Medulla oblongata (tissue), 1 donor: ENCODE measurements at regions not wholly inside any gene's neighbourhood (a gene's known extent, or its start where the extent isn't known, plus 50 kb on each side); places are given as distances from the start of the nearest gene placed in this dataset.

Experiments
- DNase-seq: peaks from one replicate; pipeline ENCODE4 v3.0.0-alpha.2; 2015; ENCODE audit errors: extremely low spot score

DNA sequence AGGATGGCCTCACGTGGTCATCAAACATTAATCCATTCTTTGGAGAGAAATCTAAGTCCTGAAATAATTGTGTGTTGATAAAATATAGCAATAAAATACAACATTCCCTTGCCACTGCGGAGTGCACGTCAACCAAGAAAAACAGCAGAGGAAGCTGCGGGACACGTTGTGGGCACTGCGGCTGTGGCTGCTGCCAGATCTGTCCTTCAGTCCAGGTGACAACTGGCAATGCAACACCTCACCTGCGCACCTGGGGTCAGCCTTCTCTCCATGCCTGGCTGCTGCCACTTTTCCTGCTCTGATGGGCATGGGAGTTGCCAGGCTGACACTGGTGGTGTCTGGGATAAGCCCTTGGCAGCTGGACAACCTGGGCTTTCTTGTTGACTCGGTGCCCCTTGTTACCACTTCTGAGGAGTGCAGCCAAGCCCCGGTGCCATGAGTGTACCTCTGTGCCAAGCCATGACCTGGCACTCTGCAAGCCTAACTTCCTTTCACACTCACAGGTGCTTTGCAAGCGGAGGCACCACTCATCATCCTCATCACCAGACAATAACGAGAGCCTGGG is 251.6 kb upstream of the TSHZ3 start:
- no peak for DNase-seq

DNA sequence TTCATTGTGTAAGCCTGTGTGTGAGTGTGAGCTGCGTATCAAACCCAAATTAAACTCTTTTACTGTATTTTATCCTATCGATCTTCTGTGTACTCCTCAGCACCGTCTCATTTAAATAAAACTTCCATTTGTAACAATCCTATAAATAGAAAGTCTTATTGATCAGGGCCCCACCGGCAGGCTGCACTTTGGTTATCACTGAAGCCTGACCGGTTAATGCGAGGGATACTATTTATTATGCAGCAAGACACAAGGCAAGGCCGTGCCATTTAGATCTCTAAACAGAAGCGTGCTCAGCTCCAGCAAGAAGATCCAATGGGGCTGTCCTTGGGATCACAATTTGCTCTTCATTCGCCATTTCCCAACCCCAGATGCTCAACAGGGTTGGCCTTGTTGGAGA is 252.6 kb upstream of the TSHZ3 start:
- DNase-seq = no peak

DNA sequence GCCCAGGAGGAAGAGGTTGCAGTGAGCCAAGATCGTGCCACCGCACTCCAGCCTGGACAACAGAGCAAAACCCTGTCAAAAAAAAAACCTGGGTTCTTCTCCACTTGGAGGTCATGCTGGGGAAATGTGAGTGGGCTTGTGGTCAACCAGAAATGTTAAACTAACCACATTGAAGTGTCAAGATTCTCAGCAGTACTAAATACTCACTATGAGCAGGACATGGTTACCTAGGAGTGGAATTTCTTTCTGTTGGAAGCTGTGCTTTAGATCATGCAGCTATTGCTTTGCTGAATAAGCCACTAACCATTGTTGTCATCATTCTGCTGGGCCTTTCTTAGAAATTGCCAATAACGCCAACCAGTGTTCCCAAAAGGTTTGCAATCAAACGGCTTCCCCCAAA is 253.3 kb upstream of the TSHZ3 start:
- DNase-seq = no peak

DNA sequence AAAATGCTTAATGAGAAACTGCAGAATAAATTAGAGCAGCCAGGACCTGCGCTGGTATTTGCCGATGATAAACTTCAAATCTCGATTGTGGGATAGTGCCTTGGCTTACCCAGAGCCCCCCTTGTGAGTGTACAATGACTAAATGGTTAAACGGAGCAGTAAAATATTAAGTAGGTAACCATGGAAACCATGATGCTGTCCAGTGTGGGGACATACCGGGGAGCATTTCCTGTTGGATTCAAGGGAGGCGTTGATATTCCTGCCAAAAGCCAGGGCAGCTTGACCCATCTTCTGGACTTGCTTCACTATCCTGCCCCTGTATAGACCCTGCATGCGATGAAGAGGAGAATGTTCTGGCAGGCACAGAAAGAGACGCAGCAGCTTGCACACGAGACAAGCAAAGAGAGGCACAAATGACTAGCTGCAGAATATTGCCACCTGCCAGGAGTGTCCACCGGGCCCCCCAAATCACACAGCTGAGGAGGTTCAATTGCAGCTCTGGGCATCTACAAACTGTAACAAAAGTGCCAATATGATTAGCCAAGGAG is 255.3 kb upstream of the TSHZ3 start:
- DNase-seq = no peak

GRCh38 chr19:31610018-31610417 is 260.8 kb upstream of the TSHZ3 start:
- DNase-seq = no peak

DNA sequence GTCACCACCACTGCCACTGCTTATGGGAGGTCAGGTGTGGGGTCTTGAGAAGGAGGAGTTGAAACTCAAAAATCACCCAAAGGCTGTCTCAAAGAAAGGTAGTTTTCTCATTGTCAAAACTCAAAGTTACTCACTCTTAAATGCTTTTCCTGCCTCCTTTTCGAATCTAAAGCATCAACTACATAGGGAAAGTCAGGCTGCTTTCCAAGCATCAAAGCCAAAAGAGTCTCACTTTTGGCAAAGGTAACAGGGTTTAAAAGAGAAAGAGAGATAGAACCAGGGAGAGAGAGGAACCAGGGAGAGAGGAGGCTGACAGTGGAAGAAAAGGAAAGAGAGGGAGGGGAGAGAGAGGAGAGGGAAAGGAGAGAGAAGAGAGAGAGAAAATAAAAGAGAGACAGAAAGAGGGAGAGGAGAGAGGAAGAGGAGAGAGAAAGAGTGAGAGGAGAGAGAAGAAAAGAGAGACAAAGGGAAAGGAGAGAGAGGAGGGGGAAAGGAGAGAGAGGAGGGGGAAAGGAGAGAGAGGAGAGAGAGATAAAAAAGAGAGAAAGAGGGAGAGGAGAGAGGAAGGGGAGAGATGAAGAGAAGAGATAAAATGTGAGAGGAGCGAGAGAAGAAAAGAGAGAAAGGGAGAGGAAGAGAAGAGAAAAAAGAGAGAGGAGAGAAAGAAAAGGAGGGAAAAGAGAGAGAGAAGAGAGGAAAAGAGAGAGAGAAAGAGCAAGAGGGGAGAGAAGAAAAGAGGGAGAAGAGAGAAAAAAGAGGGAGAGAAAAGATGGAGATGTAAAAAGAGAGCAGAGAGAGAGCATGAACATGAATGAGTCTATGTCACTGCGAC is 262.0 kb upstream of the TSHZ3 start:
- no peak for DNase-seq

- DNase-seq = no peak
These were observed 263.6 kb upstream of the TSHZ3 start for GRCh38 chr19:31612873-31613272.

- no peak for DNase-seq
These were observed 264.5 kb upstream of the TSHZ3 start for GRCh38 chr19:31613683-31614219.

DNA sequence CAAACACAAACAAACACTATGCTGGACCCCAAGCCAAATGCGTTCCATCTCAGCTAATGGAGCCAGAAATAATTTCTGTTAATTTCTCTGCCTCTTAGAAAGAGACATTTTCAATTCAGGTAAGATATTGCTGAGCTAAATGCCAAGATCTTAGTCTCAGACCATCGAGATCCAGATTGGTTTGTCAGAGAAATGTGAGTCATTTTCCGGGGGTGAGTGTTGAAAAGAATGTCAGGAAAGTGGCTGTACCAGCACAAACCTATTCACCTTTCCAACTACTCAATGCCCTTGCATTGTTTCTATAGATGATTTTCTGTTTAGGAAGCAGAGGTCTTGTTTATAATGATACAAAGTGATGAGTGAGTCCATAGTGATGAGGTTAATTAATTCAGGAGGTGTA is 266.8 kb upstream of the TSHZ3 start:
- DNase-seq = no peak

- DNase-seq = no peak
These were observed 267.9 kb upstream of the TSHZ3 start for GRCh38 chr19:31617010-31617585.

DNA sequence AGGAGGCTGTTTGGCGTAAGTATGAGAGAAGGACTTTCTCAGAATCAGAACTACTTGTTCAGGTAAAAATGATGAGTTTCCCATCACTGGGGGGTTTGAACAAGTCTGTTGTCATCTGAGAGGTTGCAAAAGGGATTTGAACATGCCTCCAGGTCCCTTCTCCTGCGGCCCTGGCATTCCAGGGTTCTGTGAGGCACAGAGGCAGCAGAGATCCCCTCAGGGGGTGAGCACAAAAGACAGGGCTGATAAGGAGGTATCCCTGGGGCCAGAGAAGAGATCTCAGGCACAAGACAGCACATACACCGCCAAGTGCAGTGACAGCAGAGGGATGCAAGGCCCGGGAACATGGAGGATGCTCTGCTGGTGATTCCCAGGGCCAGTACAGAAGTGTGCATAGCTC is 275.8 kb upstream of the TSHZ3 start:
- no peak for DNase-seq

DNA sequence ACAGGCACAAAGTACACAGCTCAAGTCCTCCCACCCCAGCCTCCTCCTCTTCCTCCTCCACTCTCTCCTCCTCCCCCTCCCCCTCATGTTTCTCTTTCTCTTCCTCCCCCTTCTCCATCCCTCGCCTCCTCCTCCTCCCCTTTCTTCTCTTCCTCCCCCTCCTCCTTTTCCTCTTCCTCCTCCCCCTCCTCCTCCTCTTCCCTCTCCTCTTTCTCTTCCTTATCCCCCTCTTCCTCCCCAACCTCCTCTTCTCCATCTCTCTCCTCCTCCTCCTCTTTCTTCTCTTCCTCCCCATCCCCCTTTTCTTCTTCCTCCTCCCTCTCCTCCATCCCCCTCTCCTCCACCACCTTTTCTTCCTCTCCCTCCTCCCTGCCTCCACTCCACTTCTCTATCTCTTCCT is 276.3 kb upstream of the TSHZ3 start:
- DNase-seq = no peak

DNA sequence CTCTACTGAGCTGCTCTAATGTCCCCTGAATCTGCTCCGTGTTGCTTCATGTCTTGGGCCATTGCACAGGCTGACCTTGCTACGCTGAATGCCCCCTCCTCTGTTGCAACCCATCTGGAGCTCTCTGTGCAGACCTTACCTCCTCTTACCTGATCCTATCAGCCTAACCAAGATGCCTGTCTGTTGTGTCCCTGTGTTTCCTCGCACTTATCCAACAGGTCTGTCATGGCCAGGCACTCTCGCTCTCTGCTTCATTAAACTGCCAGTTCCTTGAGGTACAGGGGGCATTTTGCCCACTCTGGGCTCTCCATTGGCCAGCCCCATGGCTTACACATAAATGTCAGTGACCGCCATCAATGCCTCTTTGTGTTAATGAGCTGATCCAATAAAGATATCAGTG is 277.7 kb upstream of the TSHZ3 start:
- no peak for DNase-seq

DNA sequence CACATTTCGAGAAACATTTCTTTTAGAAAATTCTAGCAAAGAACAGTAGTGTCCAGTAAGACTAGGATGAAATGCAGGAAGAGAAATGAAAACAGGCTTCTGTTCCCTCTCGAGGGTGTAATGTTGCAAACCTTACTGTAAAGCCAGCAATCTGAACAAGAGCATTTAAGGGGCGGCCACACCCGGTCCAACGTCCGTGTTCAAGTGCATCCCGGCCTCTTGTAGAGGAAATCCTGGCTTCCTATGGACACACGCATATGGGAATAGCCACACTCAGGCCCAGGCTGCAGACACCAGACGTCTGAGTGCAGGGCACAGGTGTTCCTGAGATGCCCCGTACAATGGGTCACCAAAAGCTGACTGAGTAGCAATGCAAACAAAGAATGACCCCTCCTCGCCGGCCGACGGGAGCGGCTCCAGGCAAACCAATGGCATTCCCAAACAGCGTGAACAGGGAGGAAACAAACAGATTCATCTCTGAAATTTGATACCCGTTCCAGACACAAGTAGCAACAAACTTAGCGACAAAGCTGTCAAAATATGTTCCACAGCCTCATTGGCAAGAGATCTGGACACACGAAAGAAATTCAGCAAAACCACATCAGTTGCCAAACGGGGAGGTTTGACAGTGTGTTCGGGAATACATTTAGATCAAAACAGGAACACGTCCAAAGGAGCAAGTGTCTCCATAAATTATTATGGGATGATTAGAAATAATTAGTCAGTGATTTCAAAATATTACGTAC is 278.6 kb upstream of the TSHZ3 start:
- DNase-seq = no peak

DNA sequence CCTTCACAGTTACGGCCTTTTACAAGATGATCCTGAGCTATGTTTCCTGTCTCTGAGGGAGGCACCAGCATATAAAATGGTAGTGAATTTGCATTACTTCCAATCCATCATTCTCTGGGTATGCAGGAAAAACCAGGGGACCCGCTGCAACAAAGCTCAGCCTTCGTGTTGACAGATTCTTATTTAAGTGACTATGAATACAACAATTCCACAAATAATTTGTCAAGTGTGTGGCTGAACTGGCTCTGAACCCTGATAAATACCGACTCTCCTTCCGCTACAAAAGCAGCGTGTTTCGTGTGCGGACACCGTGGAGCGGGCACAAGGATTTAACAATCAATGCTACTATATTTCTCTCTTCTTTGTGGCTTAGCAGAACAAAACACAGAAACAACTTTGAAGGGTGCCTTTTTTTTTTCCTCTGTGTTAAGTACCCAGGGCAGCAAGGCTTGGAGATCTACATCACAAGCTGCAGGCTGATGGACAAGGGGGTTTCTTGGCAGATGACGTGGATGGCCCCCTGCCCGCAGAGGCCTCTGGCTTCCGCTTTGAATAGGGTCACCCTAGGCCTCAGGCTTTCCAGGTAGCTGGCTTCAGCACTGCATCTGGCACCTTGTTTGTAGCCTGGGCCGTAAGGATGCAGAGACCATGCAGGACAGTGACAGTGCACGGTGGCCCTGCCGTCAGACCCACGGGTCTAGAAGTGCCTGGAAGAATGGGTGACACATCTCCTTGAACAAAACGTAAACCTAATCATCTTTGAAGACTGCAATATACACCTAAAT is 280.5 kb upstream of the TSHZ3 start:
- no peak for DNase-seq

DNA sequence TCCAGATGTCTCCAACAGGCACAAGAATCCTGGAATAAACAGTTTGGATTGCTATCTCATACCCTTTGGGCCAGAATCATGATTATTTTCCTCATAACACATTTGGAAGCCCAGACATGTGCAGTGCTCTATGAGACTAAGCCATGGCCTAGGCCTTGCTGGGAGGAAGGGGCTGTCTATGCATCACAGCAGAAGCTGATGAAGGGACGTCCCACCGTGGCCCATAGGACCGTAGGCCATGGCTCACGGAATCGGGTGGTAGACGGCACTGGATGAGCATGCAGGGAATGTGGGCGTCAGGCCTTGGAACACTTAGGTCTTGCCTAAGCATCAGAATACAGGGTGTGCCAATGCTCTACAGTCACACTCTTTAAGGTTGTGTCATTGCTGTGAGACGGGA is 283.8 kb upstream of the TSHZ3 start:
- no peak for DNase-seq

- DNase-seq = no peak
These were observed 290.1 kb upstream of the TSHZ3 start for GRCh38 chr19:31639306-31639705.

GRCh38 chr19:31641591-31641990 is 292.4 kb upstream of the TSHZ3 start:
- DNase-seq = no peak

GRCh38 chr19:31648347-31648746 is 299.1 kb upstream of the TSHZ3 start:
- no peak for DNase-seq

- no peak for DNase-seq
These were observed 307.3 kb upstream of the TSHZ3 start for GRCh38 chr19:31656507-31656906.
